CD14-positive monocyte (primary cell): ENCODE measurements at regions not wholly inside any gene's neighbourhood (a gene's known extent, or its start where the extent isn't known, plus 50 kb on each side); places are given as distances from the start of the nearest gene placed in this dataset.

Experiments
- DNase-seq, 3 donors: peaks; one replicate each; pipeline ENCODE4 v3.0.0-alpha.2; 2011 to 2022
- H2AFZ ChIP-seq: 2 replicates; pipeline ENCODE4 v1.6.0; 2012; ENCODE audit warnings: mild to moderate bottlenecking, low read depth, low read length, inconsistent platforms; ENCODE audit not compliant: insufficient read depth, poor library complexity, severe bottlenecking
- H3K27ac ChIP-seq, 2 donors: 1 replicate in 1 of 2; 2 replicates in 1 of 2; pipeline ENCODE4 v1.5.1; 2012 to 2013; ENCODE audit warnings: low read length in 2 of 2, control low read depth in 1 of 2, inconsistent platforms in 1 of 2, low read depth in 1 of 2, mild to moderate bottlenecking in 1 of 2
- H3K27me3 ChIP-seq, 2 donors: one replicate each; pipeline versions ENCODE4 v1.6.0 to v1.6.1; 2011 to 2013; ENCODE audit warnings: low read length in 2 of 2; ENCODE audit not compliant: control insufficient read depth in 2 of 2, insufficient read depth in 2 of 2
- H3K36me3 ChIP-seq, 2 donors: replicated peaks in 1 of 2; 1 replicate in 1 of 2; 2 replicates in 1 of 2; pipeline versions ENCODE4 v1.5.1 to v1.6.1; 2012 to 2013; ENCODE audit warnings: low read length in 2 of 2, control low read depth in 1 of 2, inconsistent platforms in 1 of 2, mild to moderate bottlenecking in 1 of 2; ENCODE audit not compliant: insufficient read depth in 2 of 2, control insufficient read depth in 1 of 2
- H3K4me1 ChIP-seq, 2 donors: 1 replicate in 1 of 2; 2 replicates in 1 of 2; pipeline versions ENCODE4 v1.5.1 to v1.6.1; 2012 to 2013; ENCODE audit warnings: low read length in 2 of 2, control low read depth in 1 of 2, inconsistent platforms in 1 of 2, mild to moderate bottlenecking in 1 of 2, moderate library complexity in 1 of 2; ENCODE audit not compliant: insufficient read depth in 2 of 2, control insufficient read depth in 1 of 2
- H3K4me2 ChIP-seq: replicated peaks from 2 replicates; pipeline ENCODE3; 2012; ENCODE audit warnings: low read length, moderate library complexity, mild to moderate bottlenecking; ENCODE audit not compliant: poor library complexity, severe bottlenecking; ENCODE audit errors: extremely low read depth
- H3K4me3 ChIP-seq, 3 experiments: fragments of 200-600 bp in 1 of 3; sonication (generic) in 1 of 3; replicated peaks in 1 of 3; 1 replicate in 2 of 3; 2 replicates in 1 of 3; pipeline ENCODE4 v1.5.1; 2011 to 2013; ENCODE audit warnings: low read length in 3 of 3, mild to moderate bottlenecking in 3 of 3, control low read depth in 2 of 3, low read depth in 2 of 3, inconsistent platforms in 1 of 3, moderate library complexity in 1 of 3
- H3K79me2 ChIP-seq: 2 replicates; pipeline ENCODE4 v1.6.0; 2012; ENCODE audit warnings: mild to moderate bottlenecking, control low read depth, inconsistent platforms, low read length, moderate library complexity; ENCODE audit not compliant: insufficient read depth
- H3K9ac ChIP-seq: 2 replicates; pipeline ENCODE4 v1.6.0; 2017; ENCODE audit warnings: low read length, mild to moderate bottlenecking; ENCODE audit not compliant: insufficient read depth, poor library complexity, severe bottlenecking
- H3K9me3 ChIP-seq, 2 donors: replicated peaks in 1 of 2; 1 replicate in 1 of 2; 2 replicates in 1 of 2; pipeline versions ENCODE4 v1.5.1 to v1.6.1; 2012 to 2013; ENCODE audit warnings: low read length in 2 of 2, control low read depth in 1 of 2; ENCODE audit not compliant: control insufficient read depth in 1 of 2, insufficient read depth in 1 of 2
- H4K20me1 ChIP-seq: 2 replicates; pipeline ENCODE4 v1.6.0; 2012; ENCODE audit warnings: mild to moderate bottlenecking, low read length, control low read depth, moderate library complexity; ENCODE audit not compliant: insufficient read depth
- H3K27ac Mint-ChIP-seq, 7 donors: one replicate each; pipeline ENCODE4 v1.8.0; 2020; ENCODE audit warnings: mild to moderate bottlenecking in 7 of 7, mixed read lengths in 7 of 7, moderate library complexity in 6 of 7, inconsistent platforms in 2 of 7
- H3K27me3 Mint-ChIP-seq, 3 donors: one replicate each; pipeline ENCODE4 v1.8.0; 2021 to 2022; ENCODE audit warnings: low read depth in 3 of 3, mild to moderate bottlenecking in 3 of 3, mixed read lengths in 3 of 3, moderate library complexity in 3 of 3, inconsistent platforms in 1 of 3
- H3K36me3 Mint-ChIP-seq, 2 donors: one replicate each; pipeline ENCODE4 v1.8.0; 2020; ENCODE audit warnings: mixed read lengths in 2 of 2, inconsistent platforms in 1 of 2, mild to moderate bottlenecking in 1 of 2
- H3K4me1 Mint-ChIP-seq: one replicate; pipeline ENCODE4 v1.8.0; 2020; ENCODE audit warnings: mild to moderate bottlenecking, mixed read lengths
- H3K4me3 Mint-ChIP-seq, 2 donors: one replicate each; pipeline ENCODE4 v1.8.0; 2020; ENCODE audit warnings: mild to moderate bottlenecking in 2 of 2, mixed read lengths in 2 of 2, moderate library complexity in 1 of 2
- H3K9me3 Mint-ChIP-seq, 7 donors: one replicate each; pipeline ENCODE4 v1.8.0; 2020 to 2022; ENCODE audit warnings: mixed read lengths in 7 of 7, mild to moderate bottlenecking in 6 of 7, moderate library complexity in 6 of 7, inconsistent platforms in 2 of 7
- WGBS: methylation state at CpG from one replicate; pipeline ENCODE4 v1.1.5; 2013; ENCODE audit warnings: missing lambda C conversion rate; ENCODE audit not compliant: insufficient coverage; 5-methylcytosine and 5-hydroxymethylcytosine counted together
- intact Hi-C, 2 donors: fragments of 100-400 bp; cut with micrococcal nuclease; formaldehyde crosslinking; loops; one replicate each; pipeline versions ENCODE4 v1.15.0 to v1.15.1; 2023
- TF ChIP-seq, protein P1 (sequence below): fragments of 200-600 bp; IDR thresholded peaks from one replicate; pipeline ENCODE4 v1.8.0; 2022; ENCODE audit warnings: antibody characterized with exemption, mild to moderate bottlenecking

GRCh38 chr14:94989946-94990345 lies 167.4 kb downstream of the DICER1 start:
- intact Hi-C loops: no loop called here
- Mint-ChIP-seq H3K4me3 (no peak overlapping the region), H3K4me1 (no peaks in the 10 kb centered on the region), H3K27me3 (peaks cover 3 to 21% (median 14%) of the 10 kb centered on the region in 3 donors), H3K9me3 (peaks cover 0 to 6% (median 2%) of the 10 kb centered on the region in 7 donors), H3K36me3 (no peaks in the 10 kb centered on the region), H3K27ac (no peak overlapping the region)
- Histone ChIP-seq H3K27ac (no peak overlapping the region), H3K27me3 (peaks cover under 1 to 3% of the 10 kb centered on the region in 2 donors), H3K9me3 (no peaks in the 10 kb centered on the region), H3K9ac (no peak overlapping the region), H3K79me2 (no peaks in the 10 kb centered on the region), H3K36me3 (no peaks in the 10 kb centered on the region), H4K20me1 (no peaks in the 10 kb centered on the region), H3K4me2 (no peak overlapping the region), H3K4me1 (no peaks in the 10 kb centered on the region), H3K4me3 (no peak overlapping the region), H2AFZ (no peak overlapping the region)
- TF ChIP-seq, protein P1, sequence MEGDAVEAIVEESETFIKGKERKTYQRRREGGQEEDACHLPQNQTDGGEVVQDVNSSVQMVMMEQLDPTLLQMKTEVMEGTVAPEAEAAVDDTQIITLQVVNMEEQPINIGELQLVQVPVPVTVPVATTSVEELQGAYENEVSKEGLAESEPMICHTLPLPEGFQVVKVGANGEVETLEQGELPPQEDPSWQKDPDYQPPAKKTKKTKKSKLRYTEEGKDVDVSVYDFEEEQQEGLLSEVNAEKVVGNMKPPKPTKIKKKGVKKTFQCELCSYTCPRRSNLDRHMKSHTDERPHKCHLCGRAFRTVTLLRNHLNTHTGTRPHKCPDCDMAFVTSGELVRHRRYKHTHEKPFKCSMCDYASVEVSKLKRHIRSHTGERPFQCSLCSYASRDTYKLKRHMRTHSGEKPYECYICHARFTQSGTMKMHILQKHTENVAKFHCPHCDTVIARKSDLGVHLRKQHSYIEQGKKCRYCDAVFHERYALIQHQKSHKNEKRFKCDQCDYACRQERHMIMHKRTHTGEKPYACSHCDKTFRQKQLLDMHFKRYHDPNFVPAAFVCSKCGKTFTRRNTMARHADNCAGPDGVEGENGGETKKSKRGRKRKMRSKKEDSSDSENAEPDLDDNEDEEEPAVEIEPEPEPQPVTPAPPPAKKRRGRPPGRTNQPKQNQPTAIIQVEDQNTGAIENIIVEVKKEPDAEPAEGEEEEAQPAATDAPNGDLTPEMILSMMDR: no peak
- no peak for DNase-seq
- 83% methylated on average over 2 of the region's 3 CpGs for WGBS

DNA sequence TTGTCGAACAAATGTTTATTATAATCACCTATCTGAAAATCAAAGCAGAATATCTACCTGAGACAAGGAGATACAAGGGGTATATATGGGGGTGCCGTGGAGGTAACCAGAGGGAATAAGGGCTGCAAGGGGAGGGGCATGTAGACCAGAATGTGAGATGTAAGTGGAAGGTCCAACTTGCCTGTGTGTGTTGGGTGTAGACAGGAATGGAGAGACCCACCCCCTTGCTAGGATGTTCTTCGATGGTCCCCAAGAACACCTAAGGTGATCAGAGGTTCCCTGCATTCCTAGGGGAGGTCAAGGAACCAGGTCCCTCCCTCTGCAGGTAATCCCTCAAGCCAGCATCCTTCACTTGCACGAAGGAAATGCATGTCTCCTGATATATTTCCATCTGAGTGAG lies 167.9 kb downstream of the DICER1 start:
- H3K36me3 Mint-ChIP-seq: no peaks in the 10 kb centered on the region
- Histone ChIP-seq H3K9ac (no peak overlapping the region), H4K20me1 (no peaks in the 10 kb centered on the region), H3K4me2 (no peak overlapping the region), H3K79me2 (no peaks in the 10 kb centered on the region), H2AFZ (no peak overlapping the region), H3K27ac (no peak overlapping the region), H3K4me1 (no peaks in the 10 kb centered on the region), H3K27me3 (peaks cover 0 to 4% of the 10 kb centered on the region in 2 donors), H3K4me3 (no peak overlapping the region), H3K36me3 (no peaks in the 10 kb centered on the region), H3K9me3 (no peaks in the 10 kb centered on the region)
- no peak overlapping the region for H3K27ac Mint-ChIP-seq
- H3K9me3 Mint-ChIP-seq: peaks cover 0 to 6% (median 2%) of the 10 kb centered on the region in 7 donors
- H3K4me3 Mint-ChIP-seq: no peak overlapping the region
- 71% methylated on average over 1 of the region's 4 CpGs for WGBS
- TF ChIP-seq, protein P1: no peak
- no peak for DNase-seq
- H3K4me1 Mint-ChIP-seq: no peaks in the 10 kb centered on the region
- H3K27me3 Mint-ChIP-seq: peaks cover 4 to 22% (median 14%) of the 10 kb centered on the region in 3 donors
- intact Hi-C loops: no loop called here
